GM12878 (cell line): ENCODE measurements at regions not wholly inside any gene's neighbourhood (a gene's known extent, or its start where the extent isn't known, plus 50 kb on each side); places are given as distances from the start of the nearest gene placed in this dataset.

Experiments
- ATAC-seq: fragments of 200-7000 bp; cut with Tn5 transposase; 3 replicates; pipeline ENCODE4 v1.9.1; 2020; ENCODE audit warnings: mild to moderate bottlenecking, moderate library complexity
- BruUV-seq: library from RNA; stranded (reverse); fragments of 400-500 nt; replicated peaks from 2 replicates; lab custom pipeline; 2021; lab: Mats Ljungman, UMichigan
- CTCF ChIA-PET: fragments of 300-600 bp; sonication (Branson Sonifier 250); formaldehyde crosslinking; extraction: SDS; loops from one replicate; lab custom pipeline; 2021; ENCODE audit warnings: inconsistent platforms; lab: Yijun Ruan, JAX
- POLR2A ChIA-PET: fragments of 350-600 bp; formaldehyde crosslinking; extraction: SDS; loops from one replicate; lab custom pipeline; 2021; ENCODE audit warnings: inconsistent platforms; lab: Charles Lee
- RAD21 ChIA-PET: fragments of 300-600 bp; sonication (Branson Sonifier 250); formaldehyde crosslinking; loops from one replicate; lab custom pipeline; 2023; ENCODE audit warnings: antibody characterized with exemption; ENCODE audit not compliant: unreplicated experiment; lab: Charles Lee
- SMC1A ChIA-PET: fragments of 300-600 bp; sonication (Branson Sonifier 250); formaldehyde crosslinking; loops from one replicate; lab custom pipeline; 2023; ENCODE audit not compliant: unreplicated experiment, uncharacterized antibody; lab: Charles Lee
- DNase-seq: peaks from one replicate; pipeline ENCODE4 v3.0.0-alpha.2; 2011; ENCODE audit warnings: low read depth, low spot score
- FAIRE-seq: peaks from 3 replicates; lab custom pipeline; 2011; peaks lifted over from hg19 to GRCh38; lab: Jason Lieb, UNC
- H2AFZ ChIP-seq: 2 replicates; pipeline ENCODE4 v1.6.0; 2011; ENCODE audit warnings: low read depth, low read length, control low read depth; ENCODE audit not compliant: control insufficient read depth
- H3K27ac ChIP-seq: 2 replicates; pipeline ENCODE4 v1.5.1; 2011; ENCODE audit warnings: control low read depth; ENCODE audit not compliant: control insufficient read depth, insufficient read depth
- H3K27me3 ChIP-seq, 2 experiments: replicated peaks in 1 of 2; 2 replicates each; pipeline versions ENCODE4 v1.6.0 to v1.6.1; 2011; ENCODE audit warnings: low read length in 1 of 2; ENCODE audit not compliant: control insufficient read depth in 2 of 2, insufficient read depth in 2 of 2
- H3K36me3 ChIP-seq, 2 experiments: 2 replicates each; pipeline ENCODE4 v1.5.1; 2011; ENCODE audit warnings: low read length in 1 of 2; ENCODE audit not compliant: control insufficient read depth in 2 of 2, insufficient read depth in 2 of 2
- H3K4me1 ChIP-seq: 2 replicates; pipeline ENCODE4 v1.6.1; 2011; ENCODE audit warnings: mild to moderate bottlenecking, low read length, moderate library complexity, mixed read lengths; ENCODE audit not compliant: control insufficient read depth, insufficient read depth
- H3K4me2 ChIP-seq: 2 replicates; pipeline ENCODE4 v1.6.0; 2011; ENCODE audit warnings: control low read depth; ENCODE audit not compliant: control insufficient read depth, insufficient read depth
- H3K4me3 ChIP-seq: fragments of 200-600 bp; sonication (generic); 2 replicates; pipeline ENCODE4 v1.5.1; 2016
- H3K79me2 ChIP-seq: 2 replicates; pipeline ENCODE4 v1.6.0; 2011; ENCODE audit warnings: low read length; ENCODE audit not compliant: control insufficient read depth, insufficient read depth
- H3K9ac ChIP-seq: 2 replicates; pipeline ENCODE4 v1.8.0; 2011; ENCODE audit warnings: low read length, control low read depth, mixed read lengths; ENCODE audit not compliant: control insufficient read depth, insufficient read depth
- H3K9me3 ChIP-seq: replicated peaks from 3 replicates; pipeline ENCODE4 v1.5.1; 2011; ENCODE audit warnings: mild to moderate bottlenecking, low read length; ENCODE audit not compliant: control insufficient read depth, insufficient read depth
- H4K20me1 ChIP-seq: 2 replicates; pipeline ENCODE4 v1.6.0; 2011; ENCODE audit not compliant: control insufficient read depth, insufficient read depth
- EGR1 ChIP-seq, 2 experiments: IDR thresholded peaks; 1 replicate in 1 of 2; 2 replicates in 1 of 2; pipeline ENCODE4 v1.6.1; 2011 to 2012; ENCODE audit warnings: low read depth in 2 of 2, low read length in 2 of 2, borderline replicate concordance in 1 of 2, mild to moderate bottlenecking in 1 of 2, moderate library complexity in 1 of 2
- EP300 ChIP-seq, 2 experiments: fragments of 150-350 bp in 1 of 2; IDR thresholded peaks; 2 replicates each; pipeline ENCODE4 v1.6.1; 2011 to 2012; ENCODE audit warnings: low read depth in 2 of 2, low read length in 2 of 2, borderline replicate concordance in 1 of 2, improper control_type of control experiment in 1 of 2, inconsistent platforms in 1 of 2; ENCODE audit not compliant: control insufficient read depth in 1 of 2
- FOS ChIP-seq: IDR thresholded peaks from 3 replicates; pipeline ENCODE4 v1.6.1; 2011; ENCODE audit warnings: borderline replicate concordance; ENCODE audit not compliant: insufficient read length; ENCODE audit errors: extremely low read depth
- FOXK2 ChIP-seq: fragments of 450-650 bp; IDR thresholded peaks from 2 replicates; pipeline ENCODE4 v1.6.1; 2017; ENCODE audit warnings: mild to moderate bottlenecking, moderate library complexity
- FOXM1 ChIP-seq: IDR thresholded peaks from 2 replicates; pipeline ENCODE4 v1.6.1; 2012; ENCODE audit warnings: low read depth, mild to moderate bottlenecking, inconsistent platforms, low read length, moderate library complexity
- RAD21 ChIP-seq: IDR thresholded peaks from 2 replicates; pipeline ENCODE4 v1.6.1; 2011; ENCODE audit warnings: mild to moderate bottlenecking, low read depth, low read length, moderate library complexity; ENCODE audit not compliant: insufficient read depth
- SMAD1 ChIP-seq: fragments of 450-650 bp; IDR thresholded peaks from 2 replicates; pipeline ENCODE4 v1.6.1; 2018; ENCODE audit warnings: mild to moderate bottlenecking, low read depth; ENCODE audit not compliant: partially characterized antibody
- WGBS: methylation state at CpG from one replicate; pipeline ENCODE4 v1.1.6; 2016; ENCODE audit warnings: low lambda C conversion rate; ENCODE audit not compliant: insufficient replicate concordance, insufficient coverage; ENCODE audit errors: missing lambda C conversion rate; 5-methylcytosine and 5-hydroxymethylcytosine counted together
- in situ Hi-C: fragments of 300-500 bp; cut with MboI; formaldehyde crosslinking; loops from 9 replicates; pipeline ENCODE4 v1.14.3; 2018; ENCODE audit warnings: mixed read lengths
- intact Hi-C: fragments of 100-400 bp; cut with micrococcal nuclease; formaldehyde crosslinking; loops from one replicate; pipeline ENCODE4 v1.14.2; 2022; ENCODE audit not compliant: unreplicated experiment
- TF ChIP-seq, protein P1 (sequence below): fragments of 450-650 bp; formaldehyde crosslinking; IDR thresholded peaks from 2 replicates; pipeline ENCODE4 v1.4.0; 2020; ENCODE audit warnings: mild to moderate bottlenecking, moderate library complexity
- TF ChIP-seq, protein P2 (sequence below): fragments of 150-350 bp; IDR thresholded peaks from 2 replicates; pipeline ENCODE4 v1.6.1; 2014; ENCODE audit warnings: mild to moderate bottlenecking, low read depth, low read length

GRCh38 chr2:176984987-176985386 lies 227.6 kb upstream of the HNRNPA3 start:
- no peak for DNase-seq
- Histone ChIP-seq H3K4me1 (no peaks in the 10 kb centered on the region), H2AFZ (no peak overlapping the region), H3K9me3 (no peaks in the 10 kb centered on the region), H3K4me2 (no peak overlapping the region), H4K20me1 (no peaks in the 10 kb centered on the region), H3K27me3 (no peaks in the 10 kb centered on the region), H3K9ac (no peak overlapping the region), H3K4me3 (no peak overlapping the region), H3K36me3 (no peaks in the 10 kb centered on the region), H3K27ac (no peak overlapping the region), H3K79me2 (no peaks in the 10 kb centered on the region)
- ChIA-PET RAD21 (no interaction called here), POLR2A (interaction anchor here (0.9 kb wide), 1 partner anchor 28 kb away, joined by 3 read pairs; no protein-coding TSS in a partner anchor), CTCF (interaction anchor here (2.2 kb wide), 1 partner anchor 176 kb away, joined by 4 read pairs; no protein-coding TSS in a partner anchor), SMC1A (interaction anchor here (1.0 to 1.8 kb wide), 3 partner anchors 8 to 164 kb away, joined by 4 read pairs; no protein-coding TSS in a partner anchor)
- FAIRE-seq = no peak
- intact Hi-C loops = no loop called here
- BruUV-seq = no TSS peak
- no peak for TF ChIP-seq FOXK2
- TF ChIP-seq, protein P1, sequence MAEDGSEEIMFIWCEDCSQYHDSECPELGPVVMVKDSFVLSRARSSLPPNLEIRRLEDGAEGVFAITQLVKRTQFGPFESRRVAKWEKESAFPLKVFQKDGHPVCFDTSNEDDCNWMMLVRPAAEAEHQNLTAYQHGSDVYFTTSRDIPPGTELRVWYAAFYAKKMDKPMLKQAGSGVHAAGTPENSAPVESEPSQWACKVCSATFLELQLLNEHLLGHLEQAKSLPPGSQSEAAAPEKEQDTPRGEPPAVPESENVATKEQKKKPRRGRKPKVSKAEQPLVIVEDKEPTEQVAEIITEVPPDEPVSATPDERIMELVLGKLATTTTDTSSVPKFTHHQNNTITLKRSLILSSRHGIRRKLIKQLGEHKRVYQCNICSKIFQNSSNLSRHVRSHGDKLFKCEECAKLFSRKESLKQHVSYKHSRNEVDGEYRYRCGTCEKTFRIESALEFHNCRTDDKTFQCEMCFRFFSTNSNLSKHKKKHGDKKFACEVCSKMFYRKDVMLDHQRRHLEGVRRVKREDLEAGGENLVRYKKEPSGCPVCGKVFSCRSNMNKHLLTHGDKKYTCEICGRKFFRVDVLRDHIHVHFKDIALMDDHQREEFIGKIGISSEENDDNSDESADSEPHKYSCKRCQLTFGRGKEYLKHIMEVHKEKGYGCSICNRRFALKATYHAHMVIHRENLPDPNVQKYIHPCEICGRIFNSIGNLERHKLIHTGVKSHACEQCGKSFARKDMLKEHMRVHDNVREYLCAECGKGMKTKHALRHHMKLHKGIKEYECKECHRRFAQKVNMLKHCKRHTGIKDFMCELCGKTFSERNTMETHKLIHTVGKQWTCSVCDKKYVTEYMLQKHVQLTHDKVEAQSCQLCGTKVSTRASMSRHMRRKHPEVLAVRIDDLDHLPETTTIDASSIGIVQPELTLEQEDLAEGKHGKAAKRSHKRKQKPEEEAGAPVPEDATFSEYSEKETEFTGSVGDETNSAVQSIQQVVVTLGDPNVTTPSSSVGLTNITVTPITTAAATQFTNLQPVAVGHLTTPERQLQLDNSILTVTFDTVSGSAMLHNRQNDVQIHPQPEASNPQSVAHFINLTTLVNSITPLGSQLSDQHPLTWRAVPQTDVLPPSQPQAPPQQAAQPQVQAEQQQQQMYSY = no peak
- ATAC-seq = no peak
- in situ Hi-C loops = no loop called here
- WGBS = 49% methylated on average over 4 of the region's 4 CpGs

DNA sequence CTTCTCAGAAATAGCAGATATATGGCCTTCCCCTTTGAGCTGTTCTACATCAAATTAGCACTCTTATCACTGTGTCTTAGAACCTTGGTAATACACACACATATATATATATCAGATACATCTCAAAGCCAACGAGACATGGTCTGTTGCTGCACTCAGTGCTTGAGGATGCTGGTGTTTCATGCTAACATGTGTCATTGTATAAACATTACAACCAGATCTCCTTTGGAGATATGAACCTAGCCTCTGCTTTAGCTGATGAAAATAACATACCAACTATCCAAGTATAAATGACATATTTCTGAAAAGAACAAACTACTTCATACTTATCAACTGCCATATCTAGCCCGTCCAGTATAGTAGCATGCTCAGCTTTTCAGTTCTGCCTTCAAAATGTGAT lies 226.7 kb upstream of the HNRNPA3 start:
- WGBS = 24% methylated on average over 2 of the region's 2 CpGs
- H3K9me3 ChIP-seq = no peaks in the 10 kb centered on the region
- in situ Hi-C loops = no loop called here
- no peak for FAIRE-seq
- no peaks in the 10 kb centered on the region for H3K79me2 ChIP-seq
- no TSS peak for BruUV-seq
- no peaks in the 10 kb centered on the region for H3K36me3 ChIP-seq
- no peak overlapping the region for H2AFZ ChIP-seq
- no peak overlapping the region for H3K27ac ChIP-seq
- H3K4me3 ChIP-seq = no peak overlapping the region
- CTCF ChIA-PET = interaction anchor here (0.6 to 2.2 kb wide), 2 partner anchors 175 to 490 kb away, joined by 3 to 4 read pairs; no protein-coding TSS in a partner anchor
- intact Hi-C loops = no loop called here
- RAD21 ChIA-PET = interaction anchor here (0.6 kb wide), 1 partner anchor 103 kb away, joined by 3 read pairs; no protein-coding TSS in a partner anchor
- H3K4me2 ChIP-seq = no peak overlapping the region
- no peaks in the 10 kb centered on the region for H4K20me1 ChIP-seq
- SMC1A ChIA-PET = interaction anchor here (1.0 to 1.8 kb wide), 3 partner anchors 9 to 15 kb away, joined by 3 to 4 read pairs (median 4); no protein-coding TSS in a partner anchor
- POLR2A ChIA-PET = no interaction called here
- H3K4me1 ChIP-seq = no peaks in the 10 kb centered on the region
- ATAC-seq = no peak
- DNase-seq = no peak
- no peaks in the 10 kb centered on the region for H3K27me3 ChIP-seq
- H3K9ac ChIP-seq = no peak overlapping the region
- TF ChIP-seq FOXM1 (no peak), EP300 (IDR thresholded peaks at IDR 0.05; ENCODE audit: borderline replicate concordance in 1 of 2, control insufficient read depth in 1 of 2, low read depth in 2 of 2, low read length in 2 of 2) (no peak), RAD21 (no peak), FOS (no peak), EGR1 (IDR thresholded peaks at IDR 0.05; ENCODE audit: borderline replicate concordance in 1 of 2, low read depth in 2 of 2, low read length in 2 of 2) (no peak), SMAD1 (no peak)
- TF ChIP-seq, protein P2, sequence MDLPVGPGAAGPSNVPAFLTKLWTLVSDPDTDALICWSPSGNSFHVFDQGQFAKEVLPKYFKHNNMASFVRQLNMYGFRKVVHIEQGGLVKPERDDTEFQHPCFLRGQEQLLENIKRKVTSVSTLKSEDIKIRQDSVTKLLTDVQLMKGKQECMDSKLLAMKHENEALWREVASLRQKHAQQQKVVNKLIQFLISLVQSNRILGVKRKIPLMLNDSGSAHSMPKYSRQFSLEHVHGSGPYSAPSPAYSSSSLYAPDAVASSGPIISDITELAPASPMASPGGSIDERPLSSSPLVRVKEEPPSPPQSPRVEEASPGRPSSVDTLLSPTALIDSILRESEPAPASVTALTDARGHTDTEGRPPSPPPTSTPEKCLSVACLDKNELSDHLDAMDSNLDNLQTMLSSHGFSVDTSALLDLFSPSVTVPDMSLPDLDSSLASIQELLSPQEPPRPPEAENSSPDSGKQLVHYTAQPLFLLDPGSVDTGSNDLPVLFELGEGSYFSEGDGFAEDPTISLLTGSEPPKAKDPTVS = no peak
